H1 (cell line): ENCODE measurements at regions not wholly inside any gene's neighbourhood (a gene's known extent, or its start where the extent isn't known, plus 50 kb on each side); places are given as distances from the start of the nearest gene placed in this dataset.

Source experiments
- CTCF ChIP-seq, 3 experiments: IDR thresholded peaks; 1 replicate in 2 of 3; 2 replicates in 1 of 3; pipeline versions ENCODE4 v1.5.1 to v1.6.1; 2011; ENCODE audit warnings: low read length in 3 of 3, mild to moderate bottlenecking in 3 of 3, inconsistent platforms in 2 of 3, low read depth in 1 of 3, moderate library complexity in 1 of 3; ENCODE audit not compliant: insufficient read depth in 1 of 3; ENCODE audit errors: control extremely low read depth in 1 of 3
- EGR1 ChIP-seq: IDR thresholded peaks from 2 replicates; pipeline ENCODE4 v1.6.1; 2011; ENCODE audit warnings: low read depth, low read length, borderline replicate concordance
- EP300 ChIP-seq, 2 experiments: IDR thresholded peaks; 1 replicate in 1 of 2; 2 replicates in 1 of 2; pipeline ENCODE4 v1.6.1; 2011 to 2012; ENCODE audit warnings: low read depth in 2 of 2, low read length in 2 of 2, mild to moderate bottlenecking in 2 of 2, borderline replicate concordance in 1 of 2, inconsistent platforms in 1 of 2, moderate library complexity in 1 of 2
- HDAC2 ChIP-seq, 2 experiments: fragments of 300-600 bp in 1 of 2; sonication (generic) in 1 of 2; IDR thresholded peaks; 2 replicates each; pipeline ENCODE4 v1.6.1; 2011 to 2012; ENCODE audit warnings: low read depth in 2 of 2, low read length in 2 of 2, mild to moderate bottlenecking in 2 of 2, moderate library complexity in 2 of 2, borderline replicate concordance in 1 of 2, inconsistent platforms in 1 of 2
- KDM5A ChIP-seq: fragments of 200-600 bp; IDR thresholded peaks from 2 replicates; pipeline ENCODE4 v1.7.1; 2012; ENCODE audit warnings: mild to moderate bottlenecking, low read length, inconsistent platforms, mixed read lengths
- POLR2A ChIP-seq, 2 experiments: IDR thresholded peaks; 1 replicate in 1 of 2; 2 replicates in 1 of 2; pipeline ENCODE4 v1.6.1; 2011; ENCODE audit warnings: low read depth in 2 of 2, low read length in 2 of 2, mild to moderate bottlenecking in 2 of 2; ENCODE audit errors: control extremely low read depth in 1 of 2
- POLR2AphosphoS5 ChIP-seq: IDR thresholded peaks from 2 replicates; pipeline ENCODE4 v1.6.1; 2011; ENCODE audit warnings: low read depth, low read length
- RAD21 ChIP-seq, 2 experiments: IDR thresholded peaks in 1 of 2; conservative IDR thresholded peaks in 1 of 2; 2 replicates each; pipeline ENCODE4 v1.6.1; 2011; ENCODE audit warnings: low read depth in 2 of 2, low read length in 2 of 2, improper control_type of control experiment in 1 of 2, inconsistent platforms in 1 of 2, mild to moderate bottlenecking in 1 of 2, moderate library complexity in 1 of 2
- RNF2 ChIP-seq: fragments of 200-900, 300-1000 bp; sonication (generic); IDR thresholded peaks from 2 replicates; pipeline ENCODE4 v1.7.1; 2016; ENCODE audit warnings: borderline replicate concordance, low read depth, mild to moderate bottlenecking, antibody characterized with exemption, low read length; ENCODE audit not compliant: poor library complexity, severe bottlenecking; ENCODE audit errors: missing control alignments
- RXRA ChIP-seq: IDR thresholded peaks from 2 replicates; pipeline ENCODE4 v1.6.1; 2011; ENCODE audit warnings: low read depth, mild to moderate bottlenecking, low read length, moderate library complexity; ENCODE audit not compliant: insufficient read depth
- TAF7 ChIP-seq: optimal IDR thresholded peaks from 2 replicates; pipeline ENCODE3; 2011; ENCODE audit warnings: low read depth, mild to moderate bottlenecking, inconsistent platforms, low read length, moderate library complexity, borderline replicate concordance
- USF2 ChIP-seq: IDR thresholded peaks from 2 replicates; pipeline ENCODE4 v1.6.1; 2011; ENCODE audit warnings: low read length, improper control_type of control experiment

GRCh38 chr21:20249401-20249800 lies 748.8 kb upstream of the NCAM2 start:
- TF ChIP-seq EGR1 = no peak
- no peak for TF ChIP-seq KDM5A
- TF ChIP-seq RXRA = no peak
- TF ChIP-seq USF2 = no peak
- no peak for TF ChIP-seq CTCF (IDR thresholded peaks at IDR 0.05; ENCODE audit: control extremely low read depth in 1 of 3, insufficient read depth in 1 of 3, low read depth in 1 of 3, low read length in 3 of 3)
- no peak for TF ChIP-seq POLR2A (IDR thresholded peaks at IDR 0.05; ENCODE audit: control extremely low read depth in 1 of 2, low read depth in 2 of 2, low read length in 2 of 2)
- TF ChIP-seq HDAC2 (IDR thresholded peaks at IDR 0.05; ENCODE audit: borderline replicate concordance in 1 of 2, low read depth in 2 of 2, low read length in 2 of 2) = no peak
- no peak for TF ChIP-seq EP300 (IDR thresholded peaks at IDR 0.05; ENCODE audit: borderline replicate concordance in 1 of 2, low read depth in 2 of 2, low read length in 2 of 2)
- no peak for TF ChIP-seq TAF7
- TF ChIP-seq POLR2AphosphoS5 = no peak
- TF ChIP-seq RAD21 (IDR thresholded peaks at IDR 0.05 in 1 of 2, conservative IDR thresholded peaks at IDR 0.05 in 1 of 2; ENCODE audit: low read depth in 2 of 2, low read length in 2 of 2) = no peak
- no peak for TF ChIP-seq RNF2
